ENCODE measurements at regions not wholly inside any gene's neighbourhood (a gene's known extent, or its start where the extent isn't known, plus 50 kb on each side); places are given as distances from the start of the nearest gene placed in this dataset.

DNA sequence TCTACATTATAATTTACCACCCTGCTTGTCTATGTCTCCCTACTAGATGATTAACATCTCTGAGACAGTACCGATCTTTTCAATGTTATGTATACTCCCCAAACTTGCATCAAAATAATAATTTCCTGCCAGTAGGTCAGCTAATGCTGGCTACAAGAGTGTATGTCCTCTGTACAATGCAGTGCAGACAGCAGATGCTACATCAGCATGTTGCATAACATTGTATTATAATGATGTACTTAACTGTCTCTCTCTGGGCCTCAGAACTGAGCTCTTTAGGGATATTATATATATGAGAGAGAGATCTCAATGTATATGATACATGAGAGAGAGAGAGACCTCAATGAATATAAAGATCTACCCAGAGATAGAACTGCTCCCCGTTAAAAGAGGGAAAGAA, 456.6 kb downstream of the SHQ1 start:
- Histone ChIP-seq H3K9me3 (peaks cover 8% of the 10 kb centered on the region; the same call in 1 of the 2 replicates), H3K36me3 (no peaks in the 10 kb centered on the region), H3K27ac (no peak overlapping the region), H3K4me1 (peaks cover 9% of the 10 kb centered on the region; the same call in 1 of the 2 replicates), H3K4me2 (no peak overlapping the region), H3K9ac (no peak overlapping the region), H3K4me3 (no peak overlapping the region), H3K27me3 (no peaks in the 10 kb centered on the region), H4K20me1 (peaks cover 100% of the 10 kb centered on the region)
- TF ChIP-seq Cebpa-rat (IDR thresholded peaks at IDR 0.05), result no peak

- H3K9me3 ChIP-seq, result peaks cover 8% of the 10 kb centered on the region; the same call in 1 of the 2 replicates
- TF ChIP-seq Cebpa-rat (IDR thresholded peaks at IDR 0.05), result no peak
- H4K20me1 ChIP-seq, result peaks cover 100% of the 10 kb centered on the region
- H3K27me3 ChIP-seq, result no peaks in the 10 kb centered on the region
- H3K4me2 ChIP-seq, result no peak overlapping the region
- H3K4me1 ChIP-seq, result peaks cover 9% of the 10 kb centered on the region; the same call in 1 of the 2 replicates
- H3K9ac ChIP-seq, result no peak overlapping the region
- H3K27ac ChIP-seq, result no peak overlapping the region
- no peaks in the 10 kb centered on the region for H3K36me3 ChIP-seq
- H3K4me3 ChIP-seq, result no peak overlapping the region
Measured at GRCh38 chr3:72390841-72391240, 457.4 kb downstream of the SHQ1 start.

DNA sequence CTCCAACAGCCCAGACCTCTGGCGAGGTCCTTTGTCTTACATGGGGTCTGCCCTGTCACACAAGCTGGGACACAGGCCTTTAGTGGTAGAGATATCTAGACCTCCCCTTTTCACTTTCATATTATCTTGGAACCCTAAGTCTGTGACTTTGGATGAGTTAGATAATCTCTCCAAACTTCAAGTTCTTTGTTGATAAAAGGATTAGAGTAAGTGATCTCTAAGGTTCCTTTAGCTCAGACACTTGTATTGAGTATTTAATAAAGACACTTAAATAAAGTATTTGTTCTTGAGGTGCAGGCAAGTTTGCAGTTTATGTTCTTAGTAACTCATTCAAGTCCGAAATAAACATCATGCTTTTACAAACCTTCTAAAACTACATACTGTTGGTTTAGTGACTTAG, 459.6 kb downstream of the SHQ1 start:
- no peak overlapping the region for H3K4me3 ChIP-seq
- H4K20me1 ChIP-seq, result peaks cover 100% of the 10 kb centered on the region
- TF ChIP-seq Cebpa-rat (IDR thresholded peaks at IDR 0.05), result no peak
- H3K9me3 ChIP-seq, result no peaks in the 10 kb centered on the region
- no peaks in the 10 kb centered on the region for H3K27me3 ChIP-seq
- no peak overlapping the region for H3K9ac ChIP-seq
- no peak overlapping the region for H3K27ac ChIP-seq
- H3K36me3 ChIP-seq, result peaks cover 8% of the 10 kb centered on the region
- H3K4me2 ChIP-seq, result no peak overlapping the region
- H3K4me1 ChIP-seq, result peaks cover 1% of the 10 kb centered on the region; the same call in 1 of the 2 replicates

GRCh38 chr3:72388117-72388516, 460.1 kb downstream of the SHQ1 start:
- H3K36me3 ChIP-seq, result peaks cover 10% of the 10 kb centered on the region
- TF ChIP-seq Cebpa-rat (IDR thresholded peaks at IDR 0.05), result no peak
- no peaks in the 10 kb centered on the region for H3K9me3 ChIP-seq
- H4K20me1 ChIP-seq, result peaks cover 100% of the 10 kb centered on the region
- no peak overlapping the region for H3K4me3 ChIP-seq
- no peaks in the 10 kb centered on the region for H3K4me1 ChIP-seq
- no peak overlapping the region for H3K4me2 ChIP-seq
- no peak overlapping the region for H3K27ac ChIP-seq
- H3K9ac ChIP-seq, result no peak overlapping the region
- H3K27me3 ChIP-seq, result no peaks in the 10 kb centered on the region

GRCh38 chr3:72386327-72387000, 461.8 kb downstream of the SHQ1 start:
- H3K9ac ChIP-seq, result no peak overlapping the region

DNA sequence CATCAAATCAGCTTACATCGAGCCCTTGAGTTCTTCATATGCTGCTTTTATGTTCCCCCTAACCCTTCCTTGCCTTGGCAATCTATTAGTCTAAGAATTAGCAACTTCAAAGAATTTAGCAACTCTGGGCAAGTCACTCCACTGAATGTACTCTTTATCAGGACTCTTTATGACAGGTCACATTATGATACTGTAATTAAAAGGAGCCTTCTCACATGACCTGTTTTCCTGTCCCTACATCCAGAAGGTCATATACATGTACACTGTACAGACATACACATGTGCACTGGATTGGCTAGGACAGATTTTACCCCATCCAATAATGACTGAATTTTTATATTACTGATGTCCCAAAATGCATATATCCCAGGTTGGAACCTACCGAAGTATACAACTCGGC, 463.1 kb downstream of the SHQ1 start:
- TF ChIP-seq Cebpa-rat (IDR thresholded peaks at IDR 0.05), result no peak
- no peak overlapping the region for H3K9ac ChIP-seq
- H4K20me1 ChIP-seq, result peaks cover 100% of the 10 kb centered on the region
- H3K27ac ChIP-seq, result no peak overlapping the region
- peaks cover 10% of the 10 kb centered on the region for H3K36me3 ChIP-seq
- H3K27me3 ChIP-seq, result no peaks in the 10 kb centered on the region
- H3K4me2 ChIP-seq, result no peak overlapping the region
- H3K4me1 ChIP-seq, result peaks cover 7% of the 10 kb centered on the region; the same call in 1 of the 2 replicates
- H3K4me3 ChIP-seq, result no peak overlapping the region
- no peaks in the 10 kb centered on the region for H3K9me3 ChIP-seq

More at GRCh38 chr3:72386327-72387000, 461.8 kb downstream of the SHQ1 start:
- Histone ChIP-seq H3K9me3 (no peaks in the 10 kb centered on the region), H3K4me2 (no peak overlapping the region), H3K4me3 (no peak overlapping the region), H3K27ac (no peak overlapping the region), H3K27me3 (no peaks in the 10 kb centered on the region), H3K36me3 (peaks cover 10% of the 10 kb centered on the region), H3K4me1 (no peaks in the 10 kb centered on the region; the same call in 1 of the 2 replicates), H4K20me1 (peaks cover 100% of the 10 kb centered on the region)
- no peak for TF ChIP-seq Cebpa-rat (IDR thresholded peaks at IDR 0.05)

DNA sequence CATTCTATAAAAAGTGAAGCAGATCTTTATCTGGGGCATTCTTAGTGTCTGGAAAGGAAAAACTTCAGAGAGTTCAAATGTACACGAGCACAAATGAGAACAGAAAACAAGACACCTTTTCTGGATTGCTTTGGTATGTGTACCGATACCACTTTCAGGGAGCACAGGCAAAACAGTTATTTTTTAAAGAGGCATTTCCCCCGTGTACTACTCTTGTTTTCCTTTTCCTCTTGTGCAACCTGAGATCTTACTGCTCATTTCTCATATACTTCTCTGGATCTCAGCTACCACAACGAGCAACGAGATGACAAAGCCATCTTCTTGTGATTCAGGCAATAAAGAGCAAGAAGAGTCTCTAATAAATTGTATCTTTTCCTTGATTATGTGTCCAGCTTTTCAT, 463.6 kb downstream of the SHQ1 start:
- TF ChIP-seq Cebpa-rat (IDR thresholded peaks at IDR 0.05), result no peak
- Histone ChIP-seq H4K20me1 (peaks cover 100% of the 10 kb centered on the region), H3K4me2 (no peak overlapping the region)

GRCh38 chr3:72383883-72384282, 464.4 kb downstream of the SHQ1 start:
- H4K20me1 ChIP-seq, result peaks cover 100% of the 10 kb centered on the region
- no peak overlapping the region for H3K27ac ChIP-seq
- no peak overlapping the region for H3K4me3 ChIP-seq
- peaks cover 13% of the 10 kb centered on the region for H3K36me3 ChIP-seq
- no peak overlapping the region for H3K9ac ChIP-seq
- no peaks in the 10 kb centered on the region for H3K27me3 ChIP-seq
- no peak for TF ChIP-seq Cebpa-rat (IDR thresholded peaks at IDR 0.05)
- H3K9me3 ChIP-seq, result no peaks in the 10 kb centered on the region
- H3K4me2 ChIP-seq, result no peak overlapping the region
- peaks cover 9% of the 10 kb centered on the region; the same call in 1 of the 2 replicates for H3K4me1 ChIP-seq

More for the DNA sequence above, 463.6 kb downstream of the SHQ1 start:
- no peak overlapping the region for H3K9ac ChIP-seq
- H3K27ac ChIP-seq, result no peak overlapping the region
- H3K27me3 ChIP-seq, result no peaks in the 10 kb centered on the region
- peaks cover 10% of the 10 kb centered on the region for H3K36me3 ChIP-seq
- no peak overlapping the region for H3K4me3 ChIP-seq
- peaks cover 9% of the 10 kb centered on the region; the same call in 1 of the 2 replicates for H3K4me1 ChIP-seq
- H3K9me3 ChIP-seq, result no peaks in the 10 kb centered on the region

- no peak for TF ChIP-seq Cebpa-rat (IDR thresholded peaks at IDR 0.05)
- peaks cover 20% of the 10 kb centered on the region for H3K36me3 ChIP-seq
- H3K27me3 ChIP-seq, result no peaks in the 10 kb centered on the region
- H3K4me3 ChIP-seq, result no peak overlapping the region
- H3K9ac ChIP-seq, result no peak overlapping the region
- H4K20me1 ChIP-seq, result peaks cover 100% of the 10 kb centered on the region
- no peak overlapping the region for H3K4me2 ChIP-seq
- no peaks in the 10 kb centered on the region for H3K9me3 ChIP-seq
- no peak overlapping the region for H3K27ac ChIP-seq
- H3K4me1 ChIP-seq, result peaks cover 9% of the 10 kb centered on the region; the same call in 1 of the 2 replicates
Measured at GRCh38 chr3:72383230-72383629, 465.0 kb downstream of the SHQ1 start.

- Histone ChIP-seq H3K36me3 (peaks cover 26% of the 10 kb centered on the region), H3K27ac (no peak overlapping the region), H4K20me1 (peaks cover 95% of the 10 kb centered on the region), H3K4me1 (peaks cover 9% of the 10 kb centered on the region; the same call in 1 of the 2 replicates), H3K9me3 (no peaks in the 10 kb centered on the region), H3K27me3 (no peaks in the 10 kb centered on the region), H3K4me3 (no peak overlapping the region), H3K9ac (no peak overlapping the region), H3K4me2 (no peak overlapping the region)
- TF ChIP-seq Cebpa-rat (IDR thresholded peaks at IDR 0.05), result no peak
Measured at GRCh38 chr3:72382460-72382859, 465.8 kb downstream of the SHQ1 start.

Data from BLaER1 (cell line).